ENCODE measurements at regions not wholly inside any gene's neighbourhood (a gene's known extent, or its start where the extent isn't known, plus 50 kb on each side); places are given as distances from the start of the nearest gene placed in this dataset.

- TF ChIP-seq CTCF (conservative IDR thresholded peaks at IDR 0.05; ENCODE audit: low read depth, low read length) (no peak), POLR2A (IDR thresholded peaks at IDR 0.05; ENCODE audit: low read depth, low read length) (no peak), RFX5 (IDR thresholded peaks at IDR 0.05; ENCODE audit: low read depth, low read length) (no peak), SMC3 (IDR thresholded peaks at IDR 0.05; ENCODE audit: low read depth, low read length) (no peak), USF2 (IDR thresholded peaks at IDR 0.05; ENCODE audit: low read depth, low read length) (no peak), BHLHE40 (IDR thresholded peaks at IDR 0.05; ENCODE audit: low read depth, low read length) (no peak), RAD21 (IDR thresholded peaks at IDR 0.05; ENCODE audit: low read length) (no peak), MAZ (IDR thresholded peaks at IDR 0.05; ENCODE audit: borderline replicate concordance, low read depth, low read length) (no peak), FOS (IDR thresholded peaks at IDR 0.05; ENCODE audit: low read depth, low read length) (no peak), RCOR1 (IDR thresholded peaks at IDR 0.05; ENCODE audit: insufficient replicate concordance, low read length) (no peak)
These were observed 253.1 kb upstream of the RHOBTB1 start for GRCh38 chr10:61197057-61197456.
